Tongue (tissue), 1 donor: ENCODE measurements at regions not wholly inside any gene's neighbourhood (a gene's known extent, or its start where the extent isn't known, plus 50 kb on each side); places are given as distances from the start of the nearest gene placed in this dataset.
A peak's percentile ranks its signal among the peaks of the same experiment; 100 is the strongest.
"Not testable (repeated sequence)": the region's sequence is repeated elsewhere in the genome, so short reads cannot be mapped to it uniquely, and the experiment has no call there.

Experiments used
- DNase-seq: peaks from one replicate; pipeline ENCODE4 v3.0.0-alpha.2; 2015

DNA sequence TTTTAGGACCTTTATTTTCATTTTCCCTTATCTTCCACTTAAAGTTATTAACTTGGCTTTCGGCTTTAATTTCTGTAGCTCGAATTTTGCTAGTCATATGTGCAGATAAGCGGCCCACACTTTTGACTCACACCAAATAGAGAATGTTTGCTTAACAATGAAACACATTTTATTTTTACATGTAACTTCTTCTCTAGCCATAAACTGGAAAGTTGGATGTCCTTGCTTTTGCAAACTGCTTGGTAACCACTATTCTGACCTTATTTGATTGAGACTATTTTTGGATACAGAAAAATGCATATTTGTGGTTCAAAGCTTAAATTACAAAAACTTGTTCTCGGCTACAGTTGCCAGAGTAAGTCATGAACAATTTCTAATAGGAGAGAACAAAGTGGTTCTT, 600.0 kb downstream of the KCTD12 start:
- no peak for DNase-seq

DNA sequence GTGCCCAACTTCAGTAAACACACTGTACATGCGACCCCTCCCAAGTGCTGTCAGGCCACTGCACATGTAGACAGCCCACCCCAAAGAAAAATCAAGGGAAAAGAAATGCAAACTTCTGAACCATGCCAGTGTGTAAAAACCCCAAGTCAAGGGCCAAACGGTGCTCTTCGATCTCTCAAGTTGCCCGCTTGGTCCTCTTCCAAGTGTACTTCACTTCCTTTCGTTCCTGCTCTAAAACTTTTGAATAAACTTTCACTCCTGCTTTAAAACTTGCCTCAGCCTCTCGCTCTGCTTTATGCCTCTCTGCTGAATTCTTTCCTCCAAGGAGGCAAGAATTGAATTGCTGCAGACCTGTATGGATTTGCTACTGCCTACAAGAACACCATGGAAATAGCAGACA, 600.7 kb downstream of the KCTD12 start:
- no peak for DNase-seq

DNA sequence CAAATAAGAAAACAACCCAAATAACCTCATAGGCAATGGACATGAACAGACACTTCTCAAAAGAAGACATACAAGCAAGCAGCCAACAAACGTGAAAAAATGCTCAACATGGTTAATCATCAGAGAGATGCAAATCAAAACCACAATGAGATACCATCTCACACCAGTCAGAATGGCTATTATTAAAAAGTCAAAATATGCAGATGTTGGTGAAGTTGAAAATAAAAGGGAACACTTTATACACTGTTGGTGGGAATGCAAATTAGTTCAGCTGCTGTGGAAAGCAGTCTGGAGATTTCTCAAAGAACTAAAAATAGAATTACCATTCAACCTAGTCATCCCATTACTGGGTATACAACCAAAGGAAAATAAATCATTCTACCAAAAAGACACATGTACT, 606.4 kb downstream of the KCTD12 start:
- DNase-seq: not testable (repeated sequence)

GRCh38 chr13:76271728-76272232, 614.4 kb downstream of the KCTD12 start:
- no peak for DNase-seq

- DNase-seq: not testable (repeated sequence)
Measured at GRCh38 chr13:76268307-76268706, 617.9 kb downstream of the KCTD12 start.

GRCh38 chr13:76267216-76267615, 619.0 kb downstream of the KCTD12 start:
- DNase-seq: no peak

DNA sequence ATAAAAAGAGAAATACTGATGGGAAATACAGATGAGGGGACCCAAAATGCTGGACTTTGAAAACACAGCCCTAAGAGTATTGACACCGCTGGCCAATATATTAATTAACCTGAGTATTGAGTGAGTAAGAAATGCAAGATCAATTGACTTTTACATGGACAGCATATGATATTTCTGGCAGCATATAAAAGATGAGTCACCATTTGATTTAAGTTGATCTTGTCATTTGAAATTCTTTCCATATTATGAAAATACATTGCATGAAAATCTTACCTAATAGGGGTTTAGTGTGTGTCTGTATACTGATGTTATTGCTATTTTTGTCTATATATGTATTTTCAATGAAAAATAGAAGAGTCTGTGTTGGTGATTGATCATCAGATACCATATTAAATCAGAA, 619.6 kb downstream of the KCTD12 start:
- DNase-seq: peak; percentile 11

DNA sequence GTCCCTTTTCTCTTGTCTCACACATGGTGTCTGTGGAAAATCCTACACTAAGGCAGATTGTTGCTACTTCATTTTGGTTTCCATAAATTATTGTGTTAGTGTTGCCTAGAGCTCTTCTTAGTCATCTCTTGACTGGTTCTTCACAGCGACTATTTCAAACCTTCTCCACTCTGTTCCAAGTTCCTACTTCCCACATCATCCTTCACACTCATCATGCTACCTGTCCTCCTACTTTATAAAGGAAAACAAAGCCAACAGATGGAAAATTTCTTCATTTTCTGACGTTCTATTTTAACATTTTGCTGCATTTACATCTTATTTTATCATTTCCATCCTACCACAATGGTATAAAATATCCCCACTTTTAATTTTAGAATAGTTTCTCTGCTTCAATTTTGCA, 614.1 kb downstream of the LMO7 start:
- DNase-seq: no peak

DNA sequence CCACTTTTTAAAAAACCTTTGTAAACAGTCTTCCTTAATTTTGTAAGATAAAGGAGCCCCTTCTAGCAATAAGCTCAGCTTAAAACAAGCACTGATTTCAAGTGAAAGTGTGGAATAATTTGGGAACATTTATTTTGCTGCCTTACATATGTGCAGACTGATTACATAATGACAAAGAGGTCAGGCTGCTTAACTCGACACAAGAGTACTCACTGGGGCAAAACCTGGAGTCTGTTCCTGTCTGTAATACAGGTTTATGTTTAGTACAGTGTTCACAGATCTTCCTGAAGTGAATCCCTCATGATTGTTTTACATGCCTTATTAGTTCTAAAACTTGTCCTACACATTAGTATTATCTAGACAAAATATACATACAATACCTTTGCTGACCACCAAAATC, 609.8 kb downstream of the LMO7 start:
- no peak for DNase-seq

DNA sequence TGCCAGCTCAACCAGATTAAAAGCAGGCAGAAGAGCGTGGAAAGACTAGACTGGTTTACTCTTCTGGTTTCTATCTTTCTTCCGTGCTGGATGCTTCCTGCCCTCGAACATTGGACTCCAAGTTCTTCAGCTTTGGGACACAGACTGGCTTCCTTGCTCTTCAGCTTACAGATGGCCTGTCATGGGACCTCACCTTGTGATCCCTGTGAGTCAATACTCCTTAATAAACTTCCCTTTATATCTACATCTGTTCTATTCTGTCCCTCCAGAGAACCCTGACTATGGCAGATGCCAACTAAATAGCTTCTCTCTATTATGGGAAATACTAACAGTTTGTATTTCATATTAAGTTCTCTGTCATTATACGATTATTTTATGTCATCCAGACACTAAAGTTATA, 609.1 kb downstream of the LMO7 start:
- no peak for DNase-seq

- DNase-seq: not testable (repeated sequence)
Measured at GRCh38 chr13:76243120-76243519, 607.0 kb downstream of the LMO7 start.

DNA sequence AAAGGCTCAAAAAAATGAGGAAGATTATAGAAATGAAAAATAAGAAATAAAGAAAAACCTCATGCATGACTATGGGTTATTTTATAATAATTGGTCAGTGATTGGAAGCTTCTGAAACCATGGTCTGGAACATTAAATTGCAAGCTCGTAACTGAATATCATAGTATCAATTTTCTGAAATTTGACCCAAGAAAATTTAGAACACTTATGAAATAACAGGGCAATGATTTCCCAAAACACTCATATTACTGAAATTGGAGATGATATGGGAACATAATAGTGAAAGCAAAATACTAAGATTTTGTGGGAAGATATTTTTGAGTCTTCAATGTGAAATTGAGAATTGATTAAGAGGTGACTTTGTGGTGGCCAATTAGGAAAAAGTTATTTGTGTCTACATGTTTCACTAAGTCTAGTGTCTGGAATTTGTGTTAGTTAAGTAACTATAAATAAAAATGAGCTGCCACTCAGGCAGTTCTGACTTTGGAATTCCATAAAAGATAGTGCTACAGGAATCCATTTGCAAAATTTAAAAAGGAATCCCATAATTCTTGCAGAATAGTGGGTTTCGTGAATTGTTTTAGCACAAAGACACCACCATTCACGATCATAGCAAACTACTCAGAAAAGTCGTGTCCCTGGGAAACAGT, 603.0 kb downstream of the LMO7 start:
- no peak for DNase-seq

DNA sequence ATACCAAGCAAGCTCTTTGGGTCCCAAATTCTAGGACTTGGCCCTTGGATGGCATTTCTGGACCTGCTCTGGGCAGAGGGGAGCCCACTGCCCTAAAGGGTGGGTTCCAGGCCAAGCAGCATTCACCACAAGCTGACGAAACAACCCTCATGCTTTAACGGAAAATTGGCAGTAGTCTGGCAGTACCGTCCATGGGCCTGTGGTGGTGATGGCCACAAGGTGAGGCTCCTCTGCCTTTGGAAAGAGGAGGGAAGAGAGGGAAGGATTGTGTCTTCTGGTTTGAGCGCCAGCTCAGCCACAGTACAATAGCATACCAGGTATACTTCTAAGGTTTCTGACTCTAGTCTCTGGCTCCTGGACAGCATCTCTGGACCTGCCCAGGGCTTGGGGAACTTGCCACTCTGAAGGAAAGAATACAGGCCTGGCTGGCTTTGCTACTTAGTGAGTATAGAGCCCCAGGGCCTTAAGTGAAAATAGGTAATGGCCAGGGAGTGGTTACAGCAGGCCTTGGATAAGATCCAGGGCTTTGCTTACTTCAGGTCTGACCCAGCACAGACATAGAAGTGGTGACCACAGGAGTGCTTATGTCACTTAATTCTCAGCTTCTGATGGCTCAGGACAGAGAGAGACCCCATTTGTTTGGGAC, 595.5 kb downstream of the LMO7 start:
- no peak for DNase-seq

- DNase-seq: no peak
Measured at GRCh38 chr13:76229281-76229680, 593.2 kb downstream of the LMO7 start.

DNA sequence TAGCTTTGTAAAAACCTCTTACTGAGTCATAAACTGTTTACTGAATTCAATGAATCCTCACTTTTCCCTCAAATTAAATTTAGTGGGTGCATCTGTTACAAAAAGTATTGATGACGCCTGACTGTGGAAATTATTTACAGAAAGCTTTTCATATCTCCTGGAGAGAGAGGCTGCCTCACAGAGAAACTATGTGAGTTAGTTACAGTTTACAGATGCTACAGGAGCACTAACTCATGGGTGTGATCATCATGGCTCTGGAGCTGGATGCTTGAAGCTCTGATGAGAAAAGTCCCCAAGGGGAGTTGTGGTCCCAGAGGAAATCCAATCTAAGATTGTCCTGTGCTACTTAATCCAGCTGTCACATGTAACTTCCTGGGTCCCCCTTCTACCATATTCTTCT, 590.8 kb downstream of the LMO7 start:
- DNase-seq: no peak

GRCh38 chr13:76225815-76226489, 589.8 kb downstream of the LMO7 start:
- DNase-seq: peak; percentile 93

DNA sequence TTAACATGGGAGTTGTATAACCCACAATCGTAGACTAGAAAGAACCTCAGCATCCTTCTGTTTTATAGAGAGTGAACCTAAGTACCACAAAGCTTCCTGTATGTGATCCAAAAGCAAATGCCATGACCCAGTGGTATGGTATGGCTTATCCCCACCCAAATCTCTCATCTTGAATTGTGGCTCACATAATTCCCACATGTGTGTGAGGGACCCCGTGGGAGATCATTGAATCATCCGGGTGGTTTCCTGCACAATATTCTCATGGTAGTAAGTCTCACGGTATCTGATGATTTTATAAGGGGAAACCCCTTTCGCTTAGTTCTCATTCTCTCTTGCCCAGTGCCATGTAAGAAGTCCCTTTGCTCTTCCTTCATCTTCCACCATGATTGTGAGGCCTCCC, 587.9 kb downstream of the LMO7 start:
- DNase-seq: no peak

DNA sequence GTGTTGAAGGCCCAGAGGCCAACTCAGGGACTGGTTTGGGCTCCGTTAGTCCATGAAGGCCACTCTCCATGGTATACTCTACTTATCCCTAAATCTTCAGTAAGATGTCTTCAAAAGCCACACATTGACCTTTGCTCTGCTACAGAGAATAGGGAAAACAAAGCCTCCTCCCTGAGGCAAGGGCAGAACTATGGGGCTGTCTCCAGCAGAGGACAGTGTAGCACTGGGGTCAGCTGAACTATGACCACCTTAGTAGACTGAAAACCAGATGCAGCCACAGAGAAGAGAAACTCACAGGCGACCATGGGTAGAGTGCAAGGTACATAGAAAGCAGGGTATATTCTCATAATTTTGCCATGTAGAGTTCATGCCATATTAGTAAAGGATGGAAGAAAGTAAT, 587.4 kb downstream of the LMO7 start:
- DNase-seq: no peak

GRCh38 chr13:76222511-76222910, 586.4 kb downstream of the LMO7 start:
- DNase-seq: no peak

GRCh38 chr13:76216729-76217128, 580.6 kb downstream of the LMO7 start:
- peak; percentile 78 for DNase-seq

DNA sequence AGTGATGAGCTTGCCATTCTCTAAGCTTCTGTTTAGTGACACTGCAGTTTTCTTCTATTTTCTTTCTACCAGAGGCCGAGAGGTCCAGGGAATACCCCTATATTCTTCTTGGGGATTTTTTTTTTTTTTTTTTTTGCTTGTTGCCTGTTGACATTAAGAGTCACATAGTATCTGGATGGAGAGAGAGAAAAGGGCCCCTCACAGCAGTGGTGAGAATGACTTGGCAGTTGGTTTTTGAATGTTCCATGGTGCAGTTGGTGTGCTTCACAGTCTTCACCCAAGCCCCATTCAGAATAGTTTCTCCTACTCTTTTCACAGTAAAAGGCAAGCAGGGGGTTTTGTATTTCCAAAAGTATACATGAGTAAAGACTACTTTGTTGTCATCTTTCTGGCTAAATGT, 577.9 kb downstream of the LMO7 start:
- no peak for DNase-seq

GRCh38 chr13:76213423-76213904, 577.3 kb downstream of the LMO7 start:
- DNase-seq: no peak

GRCh38 chr13:76210262-76210661, 574.1 kb downstream of the LMO7 start:
- DNase-seq: peak; percentile 29
